ENCODE measurements at regions not wholly inside any gene's neighbourhood (a gene's known extent, or its start where the extent isn't known, plus 50 kb on each side); places are given as distances from the start of the nearest gene placed in this dataset.

DNA sequence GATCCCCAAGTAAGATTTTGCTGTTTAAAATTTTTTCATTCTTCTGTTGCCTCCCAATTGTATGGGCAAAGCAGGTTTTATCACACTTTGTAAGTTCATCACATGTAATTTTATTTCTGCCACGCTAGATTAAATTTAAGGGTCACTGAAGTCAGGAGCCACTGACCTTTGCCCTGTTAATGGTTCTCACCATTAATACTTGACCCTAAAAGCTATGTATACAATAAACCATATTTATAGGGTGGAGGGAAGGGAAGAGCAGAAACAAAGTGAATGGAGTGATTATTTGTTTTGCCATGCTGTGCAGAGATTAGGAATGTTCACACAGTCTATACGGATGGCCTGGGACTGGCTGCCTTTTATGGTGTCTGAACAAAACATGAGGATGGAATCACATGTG is 186.7 kb downstream of the BMP2 start:
- Histone ChIP-seq H3K36me3 (ENCODE audit: control insufficient read depth, insufficient read depth, low read length) (no peaks in the 10 kb centered on the region), H3K27me3 (ENCODE audit: control insufficient read depth, insufficient read depth, low read length, poor library complexity, severe bottlenecking) (no peaks in the 10 kb centered on the region), H3K4me1 (ENCODE audit: control insufficient read depth, insufficient read depth, low read length) (no peaks in the 10 kb centered on the region), H3K27ac (ENCODE audit: low read depth, low read length) (no peak overlapping the region), H3K4me3 (ENCODE audit: low read length) (no peak overlapping the region), H3K9me3 (ENCODE audit: control insufficient read depth, low read length) (peaks cover 39% of the 10 kb centered on the region), H3K9ac (ENCODE audit: extremely low read depth, low read length, poor library complexity, severe bottlenecking) (no peak overlapping the region)
- 80 to 92% methylated on average over 1 to 2 of the region's 2 CpGs for WGBS, 2 experiments (ENCODE audit: insufficient coverage in 1 of 2, insufficient read length in 1 of 2)
- Mint-ChIP-seq H3K4me1 (peaks cover 5% of the 10 kb centered on the region), H3K27ac (no peak overlapping the region), H3K4me3 (no peak overlapping the region), H3K27me3 (ENCODE audit: insufficient read depth) (no peaks in the 10 kb centered on the region), H3K36me3 (ENCODE audit: low read depth) (peaks cover 2% of the 10 kb centered on the region), H3K9me3 (peaks cover 26% of the 10 kb centered on the region)
- TF ChIP-seq, protein P1, sequence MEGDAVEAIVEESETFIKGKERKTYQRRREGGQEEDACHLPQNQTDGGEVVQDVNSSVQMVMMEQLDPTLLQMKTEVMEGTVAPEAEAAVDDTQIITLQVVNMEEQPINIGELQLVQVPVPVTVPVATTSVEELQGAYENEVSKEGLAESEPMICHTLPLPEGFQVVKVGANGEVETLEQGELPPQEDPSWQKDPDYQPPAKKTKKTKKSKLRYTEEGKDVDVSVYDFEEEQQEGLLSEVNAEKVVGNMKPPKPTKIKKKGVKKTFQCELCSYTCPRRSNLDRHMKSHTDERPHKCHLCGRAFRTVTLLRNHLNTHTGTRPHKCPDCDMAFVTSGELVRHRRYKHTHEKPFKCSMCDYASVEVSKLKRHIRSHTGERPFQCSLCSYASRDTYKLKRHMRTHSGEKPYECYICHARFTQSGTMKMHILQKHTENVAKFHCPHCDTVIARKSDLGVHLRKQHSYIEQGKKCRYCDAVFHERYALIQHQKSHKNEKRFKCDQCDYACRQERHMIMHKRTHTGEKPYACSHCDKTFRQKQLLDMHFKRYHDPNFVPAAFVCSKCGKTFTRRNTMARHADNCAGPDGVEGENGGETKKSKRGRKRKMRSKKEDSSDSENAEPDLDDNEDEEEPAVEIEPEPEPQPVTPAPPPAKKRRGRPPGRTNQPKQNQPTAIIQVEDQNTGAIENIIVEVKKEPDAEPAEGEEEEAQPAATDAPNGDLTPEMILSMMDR (conservative IDR thresholded peaks at IDR 0.05) = no peak
- no peak for DNase-seq

DNA sequence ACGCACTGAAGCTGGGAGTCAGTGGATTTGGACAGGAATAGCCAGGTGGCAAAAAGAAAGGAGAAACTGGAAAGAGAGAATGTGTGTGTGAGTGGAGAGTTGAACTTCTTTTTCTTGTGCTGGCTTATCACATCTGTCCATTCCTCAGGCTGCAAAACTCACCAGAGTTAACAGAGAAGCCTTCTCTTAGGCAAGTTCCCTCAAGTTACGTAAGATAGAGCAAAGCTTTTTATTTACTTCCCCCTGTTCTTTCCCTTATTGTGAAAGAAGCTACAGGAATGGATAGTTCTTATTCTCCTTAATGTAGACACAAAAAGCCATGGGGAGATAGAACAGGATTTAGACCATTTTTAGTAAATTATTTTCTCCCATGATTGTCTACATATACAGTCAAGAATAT is 188.6 kb downstream of the BMP2 start:
- Histone ChIP-seq H3K4me1 (ENCODE audit: control insufficient read depth, insufficient read depth, low read length) (no peaks in the 10 kb centered on the region), H3K27me3 (ENCODE audit: control insufficient read depth, insufficient read depth, low read length, poor library complexity, severe bottlenecking) (no peaks in the 10 kb centered on the region), H3K9ac (ENCODE audit: extremely low read depth, low read length, poor library complexity, severe bottlenecking) (no peak overlapping the region), H3K4me3 (ENCODE audit: low read length) (no peak overlapping the region), H3K9me3 (ENCODE audit: control insufficient read depth, low read length) (peaks cover 37% of the 10 kb centered on the region), H3K36me3 (ENCODE audit: control insufficient read depth, insufficient read depth, low read length) (no peaks in the 10 kb centered on the region), H3K27ac (ENCODE audit: low read depth, low read length) (no peak overlapping the region)
- Mint-ChIP-seq H3K27me3 (ENCODE audit: insufficient read depth) (no peaks in the 10 kb centered on the region), H3K9me3 (peaks cover 18% of the 10 kb centered on the region), H3K4me3 (no peak overlapping the region), H3K36me3 (ENCODE audit: low read depth) (peaks cover 2% of the 10 kb centered on the region), H3K27ac (no peak overlapping the region), H3K4me1 (peaks cover 5% of the 10 kb centered on the region)
- TF ChIP-seq, protein P1 (conservative IDR thresholded peaks at IDR 0.05) = no peak
- no peak for DNase-seq
- WGBS, 2 experiments (ENCODE audit: insufficient coverage in 1 of 2, insufficient read length in 1 of 2) = 97 to 100% methylated on average over 1 to 2 of the region's 2 CpGs

GRCh38 chr20:6956574-6956973 is 189.1 kb downstream of the BMP2 start:
- WGBS, 2 experiments (ENCODE audit: insufficient coverage in 1 of 2, insufficient read length in 1 of 2) = 83 to 90% methylated on average over 2 to 5 of the region's 5 CpGs
- no peak for DNase-seq
- Histone ChIP-seq H3K4me1 (ENCODE audit: control insufficient read depth, insufficient read depth, low read length) (no peaks in the 10 kb centered on the region), H3K36me3 (ENCODE audit: control insufficient read depth, insufficient read depth, low read length) (no peaks in the 10 kb centered on the region), H3K9me3 (ENCODE audit: control insufficient read depth, low read length) (peaks cover 32% of the 10 kb centered on the region), H3K9ac (ENCODE audit: extremely low read depth, low read length, poor library complexity, severe bottlenecking) (no peak overlapping the region), H3K27me3 (ENCODE audit: control insufficient read depth, insufficient read depth, low read length, poor library complexity, severe bottlenecking) (no peaks in the 10 kb centered on the region), H3K4me3 (ENCODE audit: low read length) (no peak overlapping the region), H3K27ac (ENCODE audit: low read depth, low read length) (no peak overlapping the region)
- no peak overlapping the region for H3K4me3 Mint-ChIP-seq
- TF ChIP-seq, protein P1 (conservative IDR thresholded peaks at IDR 0.05) = no peak
- H3K27ac Mint-ChIP-seq = no peak overlapping the region
- H3K9me3 Mint-ChIP-seq = peaks cover 15% of the 10 kb centered on the region
- H3K4me1 Mint-ChIP-seq = peaks cover 5% of the 10 kb centered on the region
- no peaks in the 10 kb centered on the region for H3K27me3 Mint-ChIP-seq (ENCODE audit: insufficient read depth)
- H3K36me3 Mint-ChIP-seq (ENCODE audit: low read depth) = peaks cover 2% of the 10 kb centered on the region

Measured in endodermal cell (in vitro differentiated cells).